ENCODE measurements at regions not wholly inside any gene's neighbourhood (a gene's known extent, or its start where the extent isn't known, plus 50 kb on each side); places are given as distances from the start of the nearest gene placed in this dataset.

GRCh38 chr2:76579911-76580310 is 869.2 kb upstream of the GCFC2 start:
- no peak for DNase-seq (ENCODE audit: low spot score)

GRCh38 chr2:76572981-76573380 is 862.3 kb upstream of the GCFC2 start:
- DNase-seq (ENCODE audit: low spot score) = no peak

GRCh38 chr2:76569819-76570218 is 859.1 kb upstream of the GCFC2 start:
- DNase-seq (ENCODE audit: low spot score) = no peak

- DNase-seq (ENCODE audit: low spot score) = no peak
Observed at GRCh38 chr2:76567478-76567877, 856.8 kb upstream of the GCFC2 start.

- no peak for DNase-seq (ENCODE audit: low spot score)
Observed at GRCh38 chr2:76564734-76565133, 854.0 kb upstream of the GCFC2 start.

GRCh38 chr2:76563730-76564129 is 853.0 kb upstream of the GCFC2 start:
- no peak for DNase-seq (ENCODE audit: low spot score)

GRCh38 chr2:76558157-76558556 is 847.4 kb upstream of the GCFC2 start:
- DNase-seq (ENCODE audit: low spot score) = no peak

GRCh38 chr2:76556018-76556417 is 845.3 kb upstream of the GCFC2 start:
- no peak for DNase-seq (ENCODE audit: low spot score)

- no peak for DNase-seq (ENCODE audit: low spot score)
Observed at GRCh38 chr2:76546207-76546606, 835.5 kb upstream of the GCFC2 start.

- no peak for DNase-seq (ENCODE audit: low spot score)
Observed at GRCh38 chr2:76544901-76545300, 834.2 kb upstream of the GCFC2 start.

- no peak for DNase-seq (ENCODE audit: low spot score)
Observed at GRCh38 chr2:76517574-76517909, 806.8 kb upstream of the GCFC2 start.

GRCh38 chr2:76516861-76517573 is 806.3 kb upstream of the GCFC2 start:
- DNase-seq (ENCODE audit: low spot score) = no peak

- DNase-seq (ENCODE audit: low spot score) = no peak
Observed at GRCh38 chr2:76512201-76512820, 801.6 kb upstream of the GCFC2 start.

- DNase-seq (ENCODE audit: low spot score) = no peak
Observed at GRCh38 chr2:76506538-76506937, 795.8 kb upstream of the GCFC2 start.

GRCh38 chr2:76501641-76502040 is 790.9 kb upstream of the GCFC2 start:
- DNase-seq (ENCODE audit: low spot score) = no peak

GRCh38 chr2:76498360-76498759 is 787.6 kb upstream of the GCFC2 start:
- DNase-seq (ENCODE audit: low spot score) = no peak

- no peak for DNase-seq (ENCODE audit: low spot score)
Observed at GRCh38 chr2:76491503-76491902, 780.8 kb upstream of the GCFC2 start.

- DNase-seq (ENCODE audit: low spot score) = no peak
Observed at GRCh38 chr2:76478266-76479035, 767.7 kb upstream of the GCFC2 start.

GRCh38 chr2:76472946-76473345 is 762.2 kb upstream of the GCFC2 start:
- no peak for DNase-seq (ENCODE audit: low spot score)

- no peak for DNase-seq (ENCODE audit: low spot score)
Observed at GRCh38 chr2:76469066-76469465, 758.4 kb upstream of the GCFC2 start.

- no peak for DNase-seq (ENCODE audit: low spot score)
Observed at GRCh38 chr2:76467326-76467725, 756.6 kb upstream of the GCFC2 start.

- DNase-seq (ENCODE audit: low spot score) = no peak
Observed at GRCh38 chr2:76464310-76464709, 753.6 kb upstream of the GCFC2 start.

- DNase-seq (ENCODE audit: low spot score) = no peak
Observed at GRCh38 chr2:76461431-76461830, 750.7 kb upstream of the GCFC2 start.
